GM19397 (cell line): ENCODE measurements at regions not wholly inside any gene's neighbourhood (a gene's known extent, or its start where the extent isn't known, plus 50 kb on each side); places are given as distances from the start of the nearest gene placed in this dataset.

Source experiments
- ATAC-seq: cut with Tn5 transposase; IDR thresholded peaks from one replicate; pipeline ENCODE4 v1.9.1; 2021; ENCODE audit warnings: mild to moderate bottlenecking, moderate library complexity; ENCODE audit not compliant: unreplicated experiment

- no peak for ATAC-seq
These were observed 86.3 kb upstream of the TBX3 start for GRCh38 chr12:114770323-114770722.

DNA sequence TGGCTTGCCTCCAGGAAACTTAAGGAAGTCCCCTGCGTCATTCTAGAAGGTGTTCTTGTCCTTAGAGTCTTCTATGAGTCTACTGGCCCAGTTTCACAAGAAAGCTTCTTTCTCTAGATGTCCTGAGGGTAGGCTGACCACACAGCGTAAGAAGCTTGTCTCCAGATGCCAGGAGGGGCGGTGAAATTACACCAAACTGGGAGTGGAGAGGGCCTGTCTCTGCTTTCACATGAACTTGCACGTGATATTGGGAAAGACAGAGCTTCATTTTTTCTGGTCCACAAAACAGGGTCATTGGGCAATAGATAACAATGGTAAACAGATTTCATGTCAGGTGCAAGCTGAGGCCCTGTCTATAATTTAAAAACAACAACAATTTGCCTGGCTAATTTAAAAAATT, 85.7 kb upstream of the TBX3 start:
- ATAC-seq = no peak

DNA sequence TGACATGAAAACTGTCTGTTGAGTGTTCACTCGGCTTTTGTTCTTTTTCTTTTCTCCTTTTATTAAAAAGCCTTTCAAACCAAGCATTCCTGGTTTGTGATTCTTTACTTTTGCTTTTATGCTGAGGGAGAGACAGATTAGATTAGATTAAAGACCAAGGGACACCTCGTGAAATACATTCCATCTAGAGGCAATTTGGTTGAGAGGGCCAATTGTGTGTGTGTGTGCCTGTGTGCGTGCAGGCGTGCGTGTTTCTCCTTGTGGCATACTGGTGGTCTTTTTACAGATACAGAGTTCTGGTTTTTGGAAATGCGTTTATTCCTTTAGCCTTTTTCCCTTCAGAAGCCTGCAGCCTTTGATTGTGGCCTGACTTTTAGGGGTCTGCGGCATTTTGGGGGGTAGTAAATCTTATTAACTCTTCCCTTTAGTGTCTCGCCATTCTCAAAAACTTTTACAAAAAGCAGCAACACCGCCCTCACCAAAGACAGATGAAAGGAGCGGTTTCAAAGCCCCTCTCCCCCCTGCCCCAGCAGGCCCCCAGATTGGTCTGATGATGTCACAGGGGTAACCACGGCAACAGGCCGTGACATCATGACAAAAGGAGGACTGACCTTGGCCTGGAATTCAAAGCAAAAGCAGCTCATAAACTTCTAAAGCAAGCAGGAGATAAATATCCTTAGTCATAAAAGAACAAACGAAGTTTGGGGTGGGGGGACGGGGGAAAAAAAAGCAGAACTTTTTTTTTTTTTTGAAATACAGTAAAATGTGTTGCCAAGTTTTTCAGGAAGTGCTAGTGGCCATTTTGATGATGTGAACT, 84.1 kb upstream of the TBX3 start:
- ATAC-seq = no peak

GRCh38 chr12:114767084-114767760, 83.2 kb upstream of the TBX3 start:
- ATAC-seq = no peak

DNA sequence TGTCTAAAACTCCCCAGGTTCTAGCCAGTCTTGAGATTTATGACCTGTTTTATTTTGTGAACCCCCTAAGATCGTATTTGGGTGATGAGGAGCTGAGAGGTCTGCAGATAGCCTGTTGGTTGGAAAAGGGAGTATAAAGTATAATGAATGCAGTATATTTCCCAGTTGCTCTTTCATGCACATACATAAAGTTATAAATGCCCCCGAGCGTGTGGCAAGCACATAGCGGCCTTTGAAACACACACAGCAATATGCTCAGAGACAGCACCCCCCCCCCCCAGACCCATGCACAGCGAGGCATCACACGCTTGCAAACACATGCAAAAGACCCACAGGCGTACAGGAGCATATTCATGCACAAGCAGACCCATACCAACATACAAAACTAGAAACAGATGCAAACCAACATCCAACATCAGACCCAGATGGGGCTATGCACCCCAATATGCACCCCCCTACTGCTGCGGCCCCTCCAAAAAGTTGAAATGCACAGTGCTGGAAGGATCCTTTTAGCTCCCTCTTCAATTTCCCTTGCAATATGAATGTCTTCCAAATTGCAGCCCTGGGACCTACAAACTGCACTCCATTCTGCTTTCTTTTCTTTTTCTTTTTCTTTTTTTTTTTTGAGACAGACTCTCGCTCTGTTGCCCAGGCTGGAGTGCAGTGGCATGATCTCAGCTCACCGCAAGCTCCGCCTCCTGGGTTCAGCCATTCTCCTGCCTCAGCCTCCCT, 82.2 kb upstream of the TBX3 start:
- no peak for ATAC-seq

GRCh38 chr12:114764510-114764909, 80.5 kb upstream of the TBX3 start:
- no peak for ATAC-seq

DNA sequence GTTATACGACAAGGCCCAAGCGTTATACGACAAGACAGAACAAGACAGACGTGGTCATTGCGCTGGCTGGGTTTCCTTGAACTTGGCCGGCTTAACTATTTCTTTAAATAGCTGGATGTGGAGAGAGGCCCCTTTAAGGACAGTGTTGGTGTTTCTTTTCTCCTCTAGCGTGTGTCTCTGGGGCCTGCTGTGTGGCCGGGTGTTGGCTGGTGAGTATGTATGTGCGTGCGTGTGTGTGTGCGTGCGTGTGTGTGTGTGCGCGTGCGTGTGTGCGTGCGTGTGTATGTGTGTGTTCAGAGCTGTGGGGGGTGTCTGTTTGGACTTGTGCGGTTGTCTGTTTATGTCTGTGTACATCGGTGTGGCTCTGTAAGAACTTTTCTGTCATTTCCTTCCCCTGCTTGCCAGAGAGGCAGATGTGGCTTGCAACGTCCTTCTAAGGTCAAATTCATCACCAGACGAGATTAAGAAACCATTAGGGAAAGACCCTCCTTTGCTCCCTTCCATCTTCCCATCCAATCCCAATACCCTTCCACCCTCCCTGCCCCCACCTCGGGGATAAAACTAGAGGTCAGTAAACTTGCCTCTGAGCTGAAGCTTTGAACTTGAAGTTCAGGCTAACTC, 78.6 kb upstream of the TBX3 start:
- ATAC-seq = no peak

- no peak for ATAC-seq
These were observed 76.3 kb upstream of the TBX3 start for GRCh38 chr12:114760151-114760877.

DNA sequence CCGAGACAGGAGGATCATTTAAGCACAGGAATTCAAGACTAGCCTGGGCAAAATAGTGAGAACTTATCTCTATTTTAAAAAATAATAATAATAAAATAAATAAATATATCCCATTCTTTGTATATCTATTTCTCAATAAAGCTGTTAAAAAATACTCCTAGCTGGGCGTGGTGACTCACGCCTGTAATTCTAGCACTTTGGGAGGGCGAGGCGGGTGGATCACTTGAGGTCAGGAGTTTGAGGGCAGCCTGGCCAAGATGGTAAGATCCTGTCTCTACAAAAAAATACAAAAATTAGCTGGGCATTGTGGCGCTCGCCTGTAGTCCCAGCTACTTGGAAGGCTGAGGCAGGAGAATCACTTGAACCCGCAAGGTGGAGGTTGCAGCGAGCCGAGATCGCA, 75.7 kb upstream of the TBX3 start:
- no peak for ATAC-seq

DNA sequence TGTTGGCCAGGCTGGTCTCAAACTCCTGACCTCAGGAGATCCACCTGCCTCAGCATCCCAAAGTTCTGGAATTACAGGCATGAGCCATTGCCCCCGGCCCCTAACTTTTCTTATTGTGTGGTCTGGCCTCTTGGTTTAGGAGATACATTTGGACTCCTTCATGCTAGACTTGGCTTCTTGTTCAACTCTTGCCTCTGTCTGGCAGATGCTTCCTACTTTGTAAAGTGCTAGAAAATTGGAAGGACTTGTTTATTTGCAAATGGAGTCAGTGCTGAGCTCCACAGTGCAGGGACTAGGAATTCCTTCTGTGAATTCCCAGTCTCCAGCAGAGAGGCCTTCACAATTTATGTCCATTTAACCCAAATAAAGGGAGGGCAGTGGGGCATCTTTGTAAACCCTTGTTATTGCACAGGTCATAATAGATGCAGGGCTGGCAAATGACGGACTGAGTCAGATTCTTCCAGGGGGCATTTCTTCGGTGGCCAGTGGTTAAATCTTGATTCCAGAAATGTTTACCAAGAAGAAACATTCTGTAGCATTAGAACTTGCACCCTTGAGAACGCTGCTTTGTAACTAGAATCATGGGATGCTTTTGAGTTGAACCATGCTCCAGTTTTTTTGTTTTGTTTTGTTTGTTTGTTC, 73.8 kb upstream of the TBX3 start:
- ATAC-seq = no peak

GRCh38 chr12:114752217-114752616, 68.2 kb upstream of the TBX3 start:
- ATAC-seq = no peak

DNA sequence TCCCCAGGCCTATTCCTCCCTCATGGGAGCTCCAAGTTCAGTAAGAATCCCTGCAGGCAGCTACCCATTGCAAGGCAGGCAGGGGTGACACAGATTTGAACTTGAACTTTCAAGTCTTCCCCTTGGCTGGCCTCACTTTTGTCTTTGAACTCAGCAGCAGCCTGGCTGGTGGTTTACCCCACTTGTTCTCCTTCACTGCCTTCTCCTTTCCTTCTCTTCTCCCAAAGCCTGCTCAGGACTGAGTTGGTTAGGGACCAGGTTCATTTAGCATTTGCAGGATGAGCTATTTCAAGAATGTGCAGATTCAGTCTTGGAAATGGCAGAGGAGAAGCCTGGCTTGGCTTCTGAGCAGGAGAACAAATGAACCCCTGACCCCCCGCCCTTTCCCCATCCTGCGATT, 67.7 kb upstream of the TBX3 start:
- ATAC-seq = no peak

- ATAC-seq = no peak
These were observed 66.9 kb upstream of the TBX3 start for GRCh38 chr12:114750917-114751316.

GRCh38 chr12:114749065-114749464, 65.1 kb upstream of the TBX3 start:
- no peak for ATAC-seq

DNA sequence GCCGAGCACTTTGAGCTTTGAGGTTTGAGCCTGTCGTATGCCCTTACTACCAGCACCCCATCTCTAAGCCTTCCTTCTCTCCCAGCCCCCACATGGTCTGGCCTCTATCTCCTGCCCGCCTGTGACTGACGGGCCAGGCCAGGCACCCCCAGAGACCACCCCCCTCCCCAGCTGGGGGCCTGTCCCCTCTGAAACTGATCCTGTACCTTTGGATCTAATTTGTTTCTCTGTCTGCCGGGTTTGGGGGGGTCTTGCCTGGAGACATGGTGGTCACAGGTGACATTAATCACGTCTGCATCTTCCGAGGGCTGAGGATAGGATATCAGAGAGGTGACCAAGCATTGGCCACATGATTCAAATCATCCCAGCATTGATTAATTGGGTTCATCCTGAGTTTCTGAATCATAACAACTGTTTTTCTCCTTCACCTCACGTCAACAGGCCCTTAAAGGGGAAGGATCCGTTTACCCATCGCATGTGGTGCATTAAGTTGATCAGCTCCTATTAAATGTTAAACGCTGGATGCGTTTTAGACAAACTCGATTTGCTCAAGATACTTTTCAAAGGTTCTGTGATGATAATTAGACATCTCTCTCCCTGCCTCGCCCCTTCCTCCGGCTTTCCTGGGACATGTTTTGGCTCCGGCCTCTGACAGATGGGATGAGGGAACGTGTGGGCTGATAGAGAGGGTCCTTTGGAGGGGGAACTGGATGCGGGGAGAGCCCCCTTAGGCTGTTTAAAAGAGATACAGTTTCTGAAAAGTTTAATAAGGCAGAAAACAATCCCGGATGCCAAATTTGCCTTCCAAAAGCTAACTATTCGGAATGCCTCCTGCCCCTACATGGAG, 63.3 kb upstream of the TBX3 start:
- no peak for ATAC-seq

GRCh38 chr12:114746297-114747011, 62.5 kb upstream of the TBX3 start:
- ATAC-seq = no peak

- ATAC-seq = no peak
These were observed 60.7 kb upstream of the TBX3 start for GRCh38 chr12:114744691-114745090.

GRCh38 chr12:114744285-114744684, 60.3 kb upstream of the TBX3 start:
- ATAC-seq = no peak

DNA sequence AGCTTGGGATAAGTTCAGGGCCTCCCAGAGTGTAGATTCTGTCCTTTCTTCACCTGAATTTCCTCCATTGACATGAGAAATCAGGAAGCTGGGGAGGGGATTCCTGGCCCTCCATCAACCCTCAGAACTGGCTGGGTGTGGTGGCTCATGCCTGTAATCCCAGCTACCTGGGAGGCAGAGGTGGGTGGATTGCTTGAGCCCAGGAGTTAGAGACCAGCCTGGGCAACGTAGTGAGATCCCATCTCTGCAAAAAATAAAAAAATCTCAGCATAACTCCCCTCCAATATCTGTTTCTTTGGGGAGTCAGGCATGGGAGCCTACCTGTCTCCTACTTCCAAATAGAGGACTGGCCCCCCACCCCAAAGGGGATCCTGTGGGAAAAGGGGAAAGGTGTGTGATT, 59.8 kb upstream of the TBX3 start:
- no peak for ATAC-seq
